CD14-positive monocyte (primary cell): ENCODE measurements at regions not wholly inside any gene's neighbourhood (a gene's known extent, or its start where the extent isn't known, plus 50 kb on each side); places are given as distances from the start of the nearest gene placed in this dataset.

Source experiments
- DNase-seq, 3 donors: peaks; one replicate each; pipeline ENCODE4 v3.0.0-alpha.2; 2011 to 2022
- H2AFZ ChIP-seq: 2 replicates; pipeline ENCODE4 v1.6.0; 2012; ENCODE audit warnings: mild to moderate bottlenecking, low read depth, low read length, inconsistent platforms; ENCODE audit not compliant: insufficient read depth, poor library complexity, severe bottlenecking
- H3K27ac ChIP-seq, 2 donors: 1 replicate in 1 of 2; 2 replicates in 1 of 2; pipeline ENCODE4 v1.5.1; 2012 to 2013; ENCODE audit warnings: low read length in 2 of 2, control low read depth in 1 of 2, inconsistent platforms in 1 of 2, low read depth in 1 of 2, mild to moderate bottlenecking in 1 of 2
- H3K27me3 ChIP-seq, 2 donors: one replicate each; pipeline versions ENCODE4 v1.6.0 to v1.6.1; 2011 to 2013; ENCODE audit warnings: low read length in 2 of 2; ENCODE audit not compliant: control insufficient read depth in 2 of 2, insufficient read depth in 2 of 2
- H3K36me3 ChIP-seq, 2 donors: replicated peaks in 1 of 2; 1 replicate in 1 of 2; 2 replicates in 1 of 2; pipeline versions ENCODE4 v1.5.1 to v1.6.1; 2012 to 2013; ENCODE audit warnings: low read length in 2 of 2, control low read depth in 1 of 2, inconsistent platforms in 1 of 2, mild to moderate bottlenecking in 1 of 2; ENCODE audit not compliant: insufficient read depth in 2 of 2, control insufficient read depth in 1 of 2
- H3K4me1 ChIP-seq, 2 donors: 1 replicate in 1 of 2; 2 replicates in 1 of 2; pipeline versions ENCODE4 v1.5.1 to v1.6.1; 2012 to 2013; ENCODE audit warnings: low read length in 2 of 2, control low read depth in 1 of 2, inconsistent platforms in 1 of 2, mild to moderate bottlenecking in 1 of 2, moderate library complexity in 1 of 2; ENCODE audit not compliant: insufficient read depth in 2 of 2, control insufficient read depth in 1 of 2
- H3K4me2 ChIP-seq: replicated peaks from 2 replicates; pipeline ENCODE3; 2012; ENCODE audit warnings: low read length, moderate library complexity, mild to moderate bottlenecking; ENCODE audit not compliant: poor library complexity, severe bottlenecking; ENCODE audit errors: extremely low read depth
- H3K4me3 ChIP-seq, 3 experiments: fragments of 200-600 bp in 1 of 3; sonication (generic) in 1 of 3; replicated peaks in 1 of 3; 1 replicate in 2 of 3; 2 replicates in 1 of 3; pipeline ENCODE4 v1.5.1; 2011 to 2013; ENCODE audit warnings: low read length in 3 of 3, mild to moderate bottlenecking in 3 of 3, control low read depth in 2 of 3, low read depth in 2 of 3, inconsistent platforms in 1 of 3, moderate library complexity in 1 of 3
- H3K79me2 ChIP-seq: 2 replicates; pipeline ENCODE4 v1.6.0; 2012; ENCODE audit warnings: mild to moderate bottlenecking, control low read depth, inconsistent platforms, low read length, moderate library complexity; ENCODE audit not compliant: insufficient read depth
- H3K9ac ChIP-seq: 2 replicates; pipeline ENCODE4 v1.6.0; 2017; ENCODE audit warnings: low read length, mild to moderate bottlenecking; ENCODE audit not compliant: insufficient read depth, poor library complexity, severe bottlenecking
- H3K9me3 ChIP-seq, 2 donors: replicated peaks in 1 of 2; 1 replicate in 1 of 2; 2 replicates in 1 of 2; pipeline versions ENCODE4 v1.5.1 to v1.6.1; 2012 to 2013; ENCODE audit warnings: low read length in 2 of 2, control low read depth in 1 of 2; ENCODE audit not compliant: control insufficient read depth in 1 of 2, insufficient read depth in 1 of 2
- H4K20me1 ChIP-seq: 2 replicates; pipeline ENCODE4 v1.6.0; 2012; ENCODE audit warnings: mild to moderate bottlenecking, low read length, control low read depth, moderate library complexity; ENCODE audit not compliant: insufficient read depth
- H3K27ac Mint-ChIP-seq, 7 donors: one replicate each; pipeline ENCODE4 v1.8.0; 2020; ENCODE audit warnings: mild to moderate bottlenecking in 7 of 7, mixed read lengths in 7 of 7, moderate library complexity in 6 of 7, inconsistent platforms in 2 of 7
- H3K27me3 Mint-ChIP-seq, 3 donors: one replicate each; pipeline ENCODE4 v1.8.0; 2021 to 2022; ENCODE audit warnings: low read depth in 3 of 3, mild to moderate bottlenecking in 3 of 3, mixed read lengths in 3 of 3, moderate library complexity in 3 of 3, inconsistent platforms in 1 of 3
- H3K36me3 Mint-ChIP-seq, 2 donors: one replicate each; pipeline ENCODE4 v1.8.0; 2020; ENCODE audit warnings: mixed read lengths in 2 of 2, inconsistent platforms in 1 of 2, mild to moderate bottlenecking in 1 of 2
- H3K4me1 Mint-ChIP-seq: one replicate; pipeline ENCODE4 v1.8.0; 2020; ENCODE audit warnings: mild to moderate bottlenecking, mixed read lengths
- H3K4me3 Mint-ChIP-seq, 2 donors: one replicate each; pipeline ENCODE4 v1.8.0; 2020; ENCODE audit warnings: mild to moderate bottlenecking in 2 of 2, mixed read lengths in 2 of 2, moderate library complexity in 1 of 2
- H3K9me3 Mint-ChIP-seq, 7 donors: one replicate each; pipeline ENCODE4 v1.8.0; 2020 to 2022; ENCODE audit warnings: mixed read lengths in 7 of 7, mild to moderate bottlenecking in 6 of 7, moderate library complexity in 6 of 7, inconsistent platforms in 2 of 7
- intact Hi-C, 2 donors: fragments of 100-400 bp; cut with micrococcal nuclease; formaldehyde crosslinking; loops; one replicate each; pipeline versions ENCODE4 v1.15.0 to v1.15.1; 2023
- TF ChIP-seq, protein P1 (sequence below): fragments of 200-600 bp; IDR thresholded peaks from one replicate; pipeline ENCODE4 v1.8.0; 2022; ENCODE audit warnings: antibody characterized with exemption, mild to moderate bottlenecking

DNA sequence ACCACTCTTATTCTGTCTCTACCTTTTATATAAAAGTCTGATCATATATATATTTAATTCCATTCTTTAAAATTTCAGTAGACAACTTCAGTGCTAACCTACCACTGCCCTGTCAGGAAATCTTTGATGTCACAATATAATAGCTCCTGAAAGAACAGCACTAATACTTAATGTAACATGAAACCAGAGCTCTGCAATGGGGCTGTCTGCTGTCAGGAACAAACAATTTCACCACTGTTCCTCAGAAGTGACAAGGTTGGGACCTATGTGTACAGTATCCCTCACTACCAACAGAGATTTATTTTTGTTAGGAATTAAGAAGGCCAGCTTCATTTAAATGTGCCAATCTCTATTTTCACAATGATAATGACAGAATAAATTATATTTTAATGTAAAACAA, 165.5 kb upstream of the C11orf58 start:
- Mint-ChIP-seq H3K27me3 (no peaks in the 10 kb centered on the region), H3K9me3 (peaks cover 0 to 1% (median 0%) of the 10 kb centered on the region in 7 donors), H3K4me3 (no peak overlapping the region), H3K27ac (no peak overlapping the region), H3K36me3 (no peaks in the 10 kb centered on the region), H3K4me1 (no peaks in the 10 kb centered on the region)
- no peaks in the 10 kb centered on the region for H3K27me3 ChIP-seq
- H3K79me2 ChIP-seq: no peaks in the 10 kb centered on the region
- DNase-seq: no peak
- H3K9me3 ChIP-seq: no peaks in the 10 kb centered on the region
- no peak overlapping the region for H3K4me2 ChIP-seq
- H4K20me1 ChIP-seq: no peaks in the 10 kb centered on the region
- no peak overlapping the region for H3K4me3 ChIP-seq
- TF ChIP-seq, protein P1, sequence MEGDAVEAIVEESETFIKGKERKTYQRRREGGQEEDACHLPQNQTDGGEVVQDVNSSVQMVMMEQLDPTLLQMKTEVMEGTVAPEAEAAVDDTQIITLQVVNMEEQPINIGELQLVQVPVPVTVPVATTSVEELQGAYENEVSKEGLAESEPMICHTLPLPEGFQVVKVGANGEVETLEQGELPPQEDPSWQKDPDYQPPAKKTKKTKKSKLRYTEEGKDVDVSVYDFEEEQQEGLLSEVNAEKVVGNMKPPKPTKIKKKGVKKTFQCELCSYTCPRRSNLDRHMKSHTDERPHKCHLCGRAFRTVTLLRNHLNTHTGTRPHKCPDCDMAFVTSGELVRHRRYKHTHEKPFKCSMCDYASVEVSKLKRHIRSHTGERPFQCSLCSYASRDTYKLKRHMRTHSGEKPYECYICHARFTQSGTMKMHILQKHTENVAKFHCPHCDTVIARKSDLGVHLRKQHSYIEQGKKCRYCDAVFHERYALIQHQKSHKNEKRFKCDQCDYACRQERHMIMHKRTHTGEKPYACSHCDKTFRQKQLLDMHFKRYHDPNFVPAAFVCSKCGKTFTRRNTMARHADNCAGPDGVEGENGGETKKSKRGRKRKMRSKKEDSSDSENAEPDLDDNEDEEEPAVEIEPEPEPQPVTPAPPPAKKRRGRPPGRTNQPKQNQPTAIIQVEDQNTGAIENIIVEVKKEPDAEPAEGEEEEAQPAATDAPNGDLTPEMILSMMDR: no peak
- no peak overlapping the region for H2AFZ ChIP-seq
- H3K27ac ChIP-seq: no peak overlapping the region
- intact Hi-C loops: no loop called here
- no peaks in the 10 kb centered on the region for H3K36me3 ChIP-seq
- no peaks in the 10 kb centered on the region for H3K4me1 ChIP-seq
- no peak overlapping the region for H3K9ac ChIP-seq

DNA sequence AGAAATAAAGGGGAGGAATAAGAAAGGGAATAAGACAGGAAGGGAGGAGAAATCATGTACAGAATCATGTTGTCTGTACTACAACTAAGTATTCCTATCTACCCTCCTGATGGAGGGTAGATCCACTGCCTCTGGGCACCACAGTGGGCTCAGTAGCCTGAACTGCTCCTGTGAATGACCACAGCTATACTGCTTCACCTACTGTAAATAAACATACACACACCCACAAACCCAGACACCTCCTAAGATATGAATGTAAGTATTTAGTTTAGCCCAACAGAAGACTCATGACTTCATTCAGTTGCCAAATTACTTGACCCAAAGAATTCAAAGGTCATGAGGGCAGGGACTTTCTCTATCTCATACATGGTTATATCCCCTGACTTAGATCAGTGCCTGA, 177.3 kb upstream of the C11orf58 start:
- H3K27ac Mint-ChIP-seq: no peak overlapping the region
- no peak overlapping the region for H3K27ac ChIP-seq
- H3K4me3 ChIP-seq: no peak overlapping the region
- H3K9me3 ChIP-seq: no peaks in the 10 kb centered on the region
- TF ChIP-seq, protein P1: no peak
- H3K4me2 ChIP-seq: no peak overlapping the region
- H3K4me3 Mint-ChIP-seq: no peak overlapping the region
- no peaks in the 10 kb centered on the region for H4K20me1 ChIP-seq
- peaks cover 0 to 8% (median 2%) of the 10 kb centered on the region in 7 donors for H3K9me3 Mint-ChIP-seq
- no peaks in the 10 kb centered on the region for H3K79me2 ChIP-seq
- H3K27me3 ChIP-seq: no peaks in the 10 kb centered on the region
- H2AFZ ChIP-seq: no peak overlapping the region
- peaks cover 0 to 1% (median 0%) of the 10 kb centered on the region in 3 donors for H3K27me3 Mint-ChIP-seq
- DNase-seq: no peak
- H3K36me3 ChIP-seq: no peaks in the 10 kb centered on the region
- no peak overlapping the region for H3K9ac ChIP-seq
- intact Hi-C loops: no loop called here
- H3K4me1 ChIP-seq: no peaks in the 10 kb centered on the region
- no peaks in the 10 kb centered on the region for H3K4me1 Mint-ChIP-seq
- no peaks in the 10 kb centered on the region for H3K36me3 Mint-ChIP-seq
